Tibial nerve (tissue), 4 donors: ENCODE measurements at regions not wholly inside any gene's neighbourhood (a gene's known extent, or its start where the extent isn't known, plus 50 kb on each side); places are given as distances from the start of the nearest gene placed in this dataset.

Experiments used
- EP300 ChIP-seq, 2 donors: sonication (generic); formaldehyde crosslinking; IDR thresholded peaks; one replicate each; pipeline ENCODE4 v1.6.1; 2017; ENCODE audit warnings: antibody characterized with exemption in 2 of 2, mild to moderate bottlenecking in 1 of 2
- POLR2A ChIP-seq, 2 donors: fragments of 450-650 bp; IDR thresholded peaks; one replicate each; pipeline ENCODE4 v1.6.1; 2017; ENCODE audit warnings: antibody characterized with exemption in 2 of 2, mild to moderate bottlenecking in 2 of 2, moderate library complexity in 2 of 2
- TF ChIP-seq, protein P1 (sequence below), 5 experiments: fragments of 200-600 bp in 3 of 5; fragments of 450-650 bp in 2 of 5; sonication (generic) in 3 of 5; IDR thresholded peaks; one replicate each; pipeline ENCODE4 v1.5.1; 2016 to 2019; ENCODE audit warnings: antibody characterized with exemption in 5 of 5, mild to moderate bottlenecking in 3 of 5, moderate library complexity in 2 of 5

DNA sequence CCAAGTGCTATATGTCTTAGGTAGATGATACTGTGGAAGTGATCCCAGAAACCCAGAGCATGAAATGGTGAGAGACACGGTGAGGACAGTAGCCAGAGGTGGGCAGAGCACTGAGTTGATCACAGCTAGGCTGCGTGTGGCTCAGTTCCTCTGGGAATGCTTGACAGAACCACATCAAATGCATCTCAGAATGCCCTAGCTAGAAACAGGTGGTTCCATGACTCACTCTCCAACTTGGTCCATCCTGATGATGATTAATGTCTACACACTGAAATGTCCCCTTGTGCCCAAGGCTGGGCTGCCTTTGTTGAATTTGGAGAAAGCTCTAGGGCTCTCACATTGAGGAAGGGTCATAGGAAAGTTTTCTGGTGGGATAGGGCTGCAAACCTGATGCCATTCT lies 113.6 kb downstream of the ZNF518B start:
- TF ChIP-seq, protein P1, sequence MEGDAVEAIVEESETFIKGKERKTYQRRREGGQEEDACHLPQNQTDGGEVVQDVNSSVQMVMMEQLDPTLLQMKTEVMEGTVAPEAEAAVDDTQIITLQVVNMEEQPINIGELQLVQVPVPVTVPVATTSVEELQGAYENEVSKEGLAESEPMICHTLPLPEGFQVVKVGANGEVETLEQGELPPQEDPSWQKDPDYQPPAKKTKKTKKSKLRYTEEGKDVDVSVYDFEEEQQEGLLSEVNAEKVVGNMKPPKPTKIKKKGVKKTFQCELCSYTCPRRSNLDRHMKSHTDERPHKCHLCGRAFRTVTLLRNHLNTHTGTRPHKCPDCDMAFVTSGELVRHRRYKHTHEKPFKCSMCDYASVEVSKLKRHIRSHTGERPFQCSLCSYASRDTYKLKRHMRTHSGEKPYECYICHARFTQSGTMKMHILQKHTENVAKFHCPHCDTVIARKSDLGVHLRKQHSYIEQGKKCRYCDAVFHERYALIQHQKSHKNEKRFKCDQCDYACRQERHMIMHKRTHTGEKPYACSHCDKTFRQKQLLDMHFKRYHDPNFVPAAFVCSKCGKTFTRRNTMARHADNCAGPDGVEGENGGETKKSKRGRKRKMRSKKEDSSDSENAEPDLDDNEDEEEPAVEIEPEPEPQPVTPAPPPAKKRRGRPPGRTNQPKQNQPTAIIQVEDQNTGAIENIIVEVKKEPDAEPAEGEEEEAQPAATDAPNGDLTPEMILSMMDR (IDR thresholded peaks at IDR 0.05): no peak
- no peak for TF ChIP-seq POLR2A (IDR thresholded peaks at IDR 0.05)
- no peak for TF ChIP-seq EP300 (IDR thresholded peaks at IDR 0.05)
